ENCODE measurements at regions not wholly inside any gene's neighbourhood (a gene's known extent, or its start where the extent isn't known, plus 50 kb on each side); places are given as distances from the start of the nearest gene placed in this dataset.

DNA sequence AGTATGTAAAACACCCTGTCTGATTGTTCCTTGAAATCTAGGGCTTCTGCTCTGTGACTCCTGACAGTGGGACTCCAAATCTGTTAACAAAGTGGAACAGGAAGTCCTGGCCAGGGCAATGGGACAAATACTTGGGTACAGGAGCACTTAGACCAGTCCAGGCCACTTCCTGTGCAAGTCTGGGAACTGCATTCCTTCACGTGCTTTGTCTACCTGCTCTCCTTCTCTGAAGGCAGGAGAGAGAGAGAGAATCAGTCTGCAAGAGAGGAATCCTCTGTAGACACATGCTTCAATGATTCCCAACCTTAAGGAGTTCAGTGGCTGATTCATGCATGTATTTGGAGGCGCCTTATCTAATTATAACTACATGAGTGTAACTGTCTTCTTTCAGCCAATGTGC is 530.2 kb downstream of the GATA3 start:
- H3K4me2 ChIP-seq (ENCODE audit: low read length), result no peak overlapping the region
- H3K9me3 ChIP-seq (ENCODE audit: control insufficient read depth, insufficient read depth, low read length), result no peaks in the 10 kb centered on the region
- no peaks in the 10 kb centered on the region for H3F3A ChIP-seq (ENCODE audit: control insufficient read depth, insufficient read depth)
- no peaks in the 10 kb centered on the region for H4K20me1 ChIP-seq (ENCODE audit: control insufficient read depth, insufficient read depth, low read depth, low read length)
- H3K27ac ChIP-seq (ENCODE audit: low read depth, low read length), result no peak overlapping the region
- H3K79me2 ChIP-seq (ENCODE audit: control insufficient read depth, low read length), result no peaks in the 10 kb centered on the region
- H3K4me1 ChIP-seq (ENCODE audit: control insufficient read depth, low read length), result no peaks in the 10 kb centered on the region
- H3K27me3 ChIP-seq (ENCODE audit: control insufficient read depth, low read length), result no peaks in the 10 kb centered on the region
- no peaks in the 10 kb centered on the region for H3K9me2 ChIP-seq (replicated peaks; ENCODE audit: control insufficient read depth, low read length)
- TF ChIP-seq, protein P1, sequence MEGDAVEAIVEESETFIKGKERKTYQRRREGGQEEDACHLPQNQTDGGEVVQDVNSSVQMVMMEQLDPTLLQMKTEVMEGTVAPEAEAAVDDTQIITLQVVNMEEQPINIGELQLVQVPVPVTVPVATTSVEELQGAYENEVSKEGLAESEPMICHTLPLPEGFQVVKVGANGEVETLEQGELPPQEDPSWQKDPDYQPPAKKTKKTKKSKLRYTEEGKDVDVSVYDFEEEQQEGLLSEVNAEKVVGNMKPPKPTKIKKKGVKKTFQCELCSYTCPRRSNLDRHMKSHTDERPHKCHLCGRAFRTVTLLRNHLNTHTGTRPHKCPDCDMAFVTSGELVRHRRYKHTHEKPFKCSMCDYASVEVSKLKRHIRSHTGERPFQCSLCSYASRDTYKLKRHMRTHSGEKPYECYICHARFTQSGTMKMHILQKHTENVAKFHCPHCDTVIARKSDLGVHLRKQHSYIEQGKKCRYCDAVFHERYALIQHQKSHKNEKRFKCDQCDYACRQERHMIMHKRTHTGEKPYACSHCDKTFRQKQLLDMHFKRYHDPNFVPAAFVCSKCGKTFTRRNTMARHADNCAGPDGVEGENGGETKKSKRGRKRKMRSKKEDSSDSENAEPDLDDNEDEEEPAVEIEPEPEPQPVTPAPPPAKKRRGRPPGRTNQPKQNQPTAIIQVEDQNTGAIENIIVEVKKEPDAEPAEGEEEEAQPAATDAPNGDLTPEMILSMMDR (IDR thresholded peaks at IDR 0.05; ENCODE audit: low read depth, low read length, poor library complexity, severe bottlenecking), result no peak
- no peak for TF ChIP-seq EZH2phosphoT487 (IDR thresholded peaks at IDR 0.05; ENCODE audit: borderline replicate concordance, low read length)
- H3K4me3 ChIP-seq (ENCODE audit: low read length), result no peak overlapping the region
- H3K36me3 ChIP-seq (ENCODE audit: control insufficient read depth, low read length), result no peaks in the 10 kb centered on the region

DNA sequence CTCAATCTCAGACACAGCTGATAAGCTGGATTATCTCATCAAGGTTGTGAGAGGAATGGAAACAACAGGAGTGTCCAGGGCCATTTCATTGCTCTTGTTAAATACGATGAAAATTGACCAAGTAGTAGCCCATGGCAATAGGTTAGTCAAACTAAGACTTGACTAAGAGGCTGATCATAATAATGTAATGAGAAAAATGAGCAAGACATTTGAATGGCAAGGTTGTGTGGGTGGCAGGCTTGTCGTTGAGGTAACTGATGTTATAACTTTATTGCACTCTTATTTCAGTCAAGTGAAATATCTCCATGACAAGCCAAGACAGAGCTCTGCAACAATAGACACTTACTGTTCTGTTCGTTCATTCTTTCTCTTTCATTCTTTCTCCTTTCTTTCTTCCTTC is 532.0 kb downstream of the GATA3 start:
- TF ChIP-seq, protein P1 (IDR thresholded peaks at IDR 0.05; ENCODE audit: low read depth, low read length, poor library complexity, severe bottlenecking), result no peak
- no peak for TF ChIP-seq EZH2phosphoT487 (IDR thresholded peaks at IDR 0.05; ENCODE audit: borderline replicate concordance, low read length)
- H3K4me2 ChIP-seq (ENCODE audit: low read length), result no peak overlapping the region
- H3K4me3 ChIP-seq (ENCODE audit: low read length), result no peak overlapping the region
- H3K9me3 ChIP-seq (ENCODE audit: control insufficient read depth, insufficient read depth, low read length), result no peaks in the 10 kb centered on the region
- no peaks in the 10 kb centered on the region for H3K27me3 ChIP-seq (ENCODE audit: control insufficient read depth, low read length)
- H3K79me2 ChIP-seq (ENCODE audit: control insufficient read depth, low read length), result no peaks in the 10 kb centered on the region
- no peaks in the 10 kb centered on the region for H3K9me2 ChIP-seq (replicated peaks; ENCODE audit: control insufficient read depth, low read length)
- H3K36me3 ChIP-seq (ENCODE audit: control insufficient read depth, low read length), result no peaks in the 10 kb centered on the region
- no peaks in the 10 kb centered on the region for H3F3A ChIP-seq (ENCODE audit: control insufficient read depth, insufficient read depth)
- H3K4me1 ChIP-seq (ENCODE audit: control insufficient read depth, low read length), result no peaks in the 10 kb centered on the region
- H3K27ac ChIP-seq (ENCODE audit: low read depth, low read length), result no peak overlapping the region
- no peaks in the 10 kb centered on the region for H4K20me1 ChIP-seq (ENCODE audit: control insufficient read depth, insufficient read depth, low read depth, low read length)

DNA sequence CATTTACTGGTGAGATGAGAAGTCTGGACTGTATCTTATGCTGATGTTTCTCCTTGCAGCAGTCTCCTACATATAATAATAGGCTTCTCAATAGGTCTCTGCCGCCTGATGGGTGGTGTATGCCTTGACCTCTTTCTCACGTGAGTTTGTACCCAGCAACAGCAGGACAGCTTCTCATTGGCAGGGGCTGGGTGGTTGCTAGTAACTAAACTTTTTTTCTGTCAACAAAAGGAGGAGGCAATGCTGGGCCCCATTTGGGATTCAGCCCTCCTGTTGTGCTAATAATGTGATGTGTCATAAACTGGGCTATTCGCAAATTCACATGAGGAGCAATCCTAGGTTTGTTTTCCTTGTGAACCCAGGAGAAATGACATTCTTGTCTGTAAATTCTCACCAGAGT is 533.6 kb downstream of the GATA3 start:
- H3K4me3 ChIP-seq (ENCODE audit: low read length), result no peak overlapping the region
- no peaks in the 10 kb centered on the region for H3K79me2 ChIP-seq (ENCODE audit: control insufficient read depth, low read length)
- TF ChIP-seq, protein P1 (IDR thresholded peaks at IDR 0.05; ENCODE audit: low read depth, low read length, poor library complexity, severe bottlenecking), result no peak
- TF ChIP-seq EZH2phosphoT487 (IDR thresholded peaks at IDR 0.05; ENCODE audit: borderline replicate concordance, low read length), result no peak
- no peaks in the 10 kb centered on the region for H3K4me1 ChIP-seq (ENCODE audit: control insufficient read depth, low read length)
- H3K4me2 ChIP-seq (ENCODE audit: low read length), result no peak overlapping the region
- H4K20me1 ChIP-seq (ENCODE audit: control insufficient read depth, insufficient read depth, low read depth, low read length), result no peaks in the 10 kb centered on the region
- H3K27ac ChIP-seq (ENCODE audit: low read depth, low read length), result no peak overlapping the region
- no peaks in the 10 kb centered on the region for H3K9me2 ChIP-seq (replicated peaks; ENCODE audit: control insufficient read depth, low read length)
- H3K36me3 ChIP-seq (ENCODE audit: control insufficient read depth, low read length), result no peaks in the 10 kb centered on the region
- no peaks in the 10 kb centered on the region for H3K9me3 ChIP-seq (ENCODE audit: control insufficient read depth, insufficient read depth, low read length)
- H3K27me3 ChIP-seq (ENCODE audit: control insufficient read depth, low read length), result no peaks in the 10 kb centered on the region
- no peaks in the 10 kb centered on the region for H3F3A ChIP-seq (ENCODE audit: control insufficient read depth, insufficient read depth)

DNA sequence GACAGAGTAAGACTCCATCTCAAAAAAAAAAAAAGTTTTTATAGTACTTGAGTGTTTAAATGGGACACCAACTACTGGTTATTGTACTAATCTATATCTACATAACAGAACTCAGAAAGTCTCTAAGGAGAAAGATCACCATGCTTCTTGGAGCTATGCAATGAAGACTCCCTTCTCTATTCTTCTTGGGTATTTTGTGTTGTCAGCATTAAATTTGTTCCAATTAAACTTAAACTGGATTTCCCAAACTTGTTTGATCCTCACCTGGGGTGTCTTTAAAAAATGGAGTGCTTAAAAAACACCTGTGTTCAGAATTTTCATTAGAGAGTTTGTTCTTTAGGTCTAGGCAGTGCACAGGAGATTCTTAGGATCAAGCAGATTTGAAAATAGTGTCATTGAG is 536.0 kb downstream of the GATA3 start:
- no peaks in the 10 kb centered on the region for H3K79me2 ChIP-seq (ENCODE audit: control insufficient read depth, low read length)
- no peaks in the 10 kb centered on the region for H3K36me3 ChIP-seq (ENCODE audit: control insufficient read depth, low read length)
- no peaks in the 10 kb centered on the region for H4K20me1 ChIP-seq (ENCODE audit: control insufficient read depth, insufficient read depth, low read depth, low read length)
- H3K4me2 ChIP-seq (ENCODE audit: low read length), result no peak overlapping the region
- H3F3A ChIP-seq (ENCODE audit: control insufficient read depth, insufficient read depth), result no peaks in the 10 kb centered on the region
- H3K4me3 ChIP-seq (ENCODE audit: low read length), result no peak overlapping the region
- H3K9me2 ChIP-seq (replicated peaks; ENCODE audit: control insufficient read depth, low read length), result no peaks in the 10 kb centered on the region
- no peaks in the 10 kb centered on the region for H3K9me3 ChIP-seq (ENCODE audit: control insufficient read depth, insufficient read depth, low read length)
- H3K27ac ChIP-seq (ENCODE audit: low read depth, low read length), result no peak overlapping the region
- H3K27me3 ChIP-seq (ENCODE audit: control insufficient read depth, low read length), result no peaks in the 10 kb centered on the region
- no peaks in the 10 kb centered on the region for H3K4me1 ChIP-seq (ENCODE audit: control insufficient read depth, low read length)
- TF ChIP-seq, protein P1 (IDR thresholded peaks at IDR 0.05; ENCODE audit: low read depth, low read length, poor library complexity, severe bottlenecking), result no peak
- no peak for TF ChIP-seq EZH2phosphoT487 (IDR thresholded peaks at IDR 0.05; ENCODE audit: borderline replicate concordance, low read length)

Data from DOHH2 (cell line).